ENCODE measurements at regions not wholly inside any gene's neighbourhood (a gene's known extent, or its start where the extent isn't known, plus 50 kb on each side); places are given as distances from the start of the nearest gene placed in this dataset.

DNA sequence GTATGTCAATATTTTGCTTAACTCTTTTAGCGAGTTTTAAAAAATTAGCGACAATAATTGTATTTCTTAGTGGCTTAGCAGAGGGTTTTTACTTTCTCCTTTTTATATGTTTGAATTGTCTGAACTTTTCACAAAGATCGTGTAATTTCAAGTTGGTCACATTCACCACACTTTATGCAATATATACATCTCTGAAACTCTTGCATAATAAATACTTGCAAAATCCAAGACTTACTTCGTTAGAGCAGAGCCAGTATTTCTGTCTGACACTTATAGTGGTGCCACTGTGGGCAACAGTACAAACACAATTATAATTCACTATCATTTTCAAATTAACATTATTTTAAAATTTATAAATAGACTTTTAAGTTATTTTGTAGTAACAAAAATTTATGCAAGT is 62.0 kb downstream of the SUCNR1 start:
- Histone ChIP-seq H3K4me1 (ENCODE audit: insufficient read depth, low read length) (peaks cover 12% of the 10 kb centered on the region), H3K9me3 (ENCODE audit: low read depth, low read length) (no peaks in the 10 kb centered on the region), H3K27me3 (ENCODE audit: insufficient read depth, low read length) (no peaks in the 10 kb centered on the region), H3K4me3 (ENCODE audit: low read length) (no peak overlapping the region)

DNA sequence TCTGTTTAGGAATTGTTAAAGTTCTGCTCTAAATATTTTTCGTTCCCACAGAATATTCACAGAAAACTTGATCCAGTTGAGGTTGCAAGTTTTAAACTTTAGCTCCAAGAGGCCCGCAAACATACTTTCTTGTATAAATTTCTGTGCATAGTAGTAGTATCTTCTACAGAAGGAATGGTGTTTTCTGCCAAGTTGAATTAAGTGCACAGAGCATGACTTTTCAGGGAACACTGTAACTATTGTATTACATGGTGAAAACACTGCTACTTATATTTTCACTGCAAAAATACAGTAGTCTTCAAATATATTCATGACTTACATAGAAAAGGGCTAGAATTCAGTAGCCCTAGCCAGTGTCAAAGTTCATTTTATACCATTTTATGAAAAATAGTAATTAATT is 67.0 kb downstream of the SUCNR1 start:
- Histone ChIP-seq H3K4me1 (ENCODE audit: insufficient read depth, low read length) (no peaks in the 10 kb centered on the region), H3K27me3 (ENCODE audit: insufficient read depth, low read length) (no peaks in the 10 kb centered on the region), H3K4me3 (ENCODE audit: low read length) (no peak overlapping the region), H3K9me3 (ENCODE audit: low read depth, low read length) (no peaks in the 10 kb centered on the region)

DNA sequence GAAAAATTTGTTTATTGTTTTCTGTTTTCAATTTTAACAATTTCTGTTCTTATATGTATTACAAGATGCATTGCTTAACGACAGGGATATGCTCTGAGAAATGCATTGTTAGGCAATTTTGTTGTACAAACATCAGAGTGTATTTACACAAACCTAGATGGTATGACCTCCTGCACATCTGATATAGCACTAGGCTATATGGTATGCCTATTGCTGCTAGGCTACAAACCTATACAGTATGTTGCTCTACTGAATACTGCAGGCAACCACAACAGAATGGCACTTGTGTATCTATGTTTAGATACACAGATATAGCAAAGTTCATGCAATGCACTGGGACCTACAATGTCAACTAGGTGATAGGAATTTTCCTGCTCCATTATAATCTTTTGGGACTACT is 70.1 kb downstream of the SUCNR1 start:
- H3K9me3 ChIP-seq (ENCODE audit: low read depth, low read length), result no peaks in the 10 kb centered on the region
- H3K4me1 ChIP-seq (ENCODE audit: insufficient read depth, low read length), result no peaks in the 10 kb centered on the region
- peaks cover 6% of the 10 kb centered on the region for H3K27me3 ChIP-seq (ENCODE audit: insufficient read depth, low read length)
- no peak overlapping the region for H3K4me3 ChIP-seq (ENCODE audit: low read length)

DNA sequence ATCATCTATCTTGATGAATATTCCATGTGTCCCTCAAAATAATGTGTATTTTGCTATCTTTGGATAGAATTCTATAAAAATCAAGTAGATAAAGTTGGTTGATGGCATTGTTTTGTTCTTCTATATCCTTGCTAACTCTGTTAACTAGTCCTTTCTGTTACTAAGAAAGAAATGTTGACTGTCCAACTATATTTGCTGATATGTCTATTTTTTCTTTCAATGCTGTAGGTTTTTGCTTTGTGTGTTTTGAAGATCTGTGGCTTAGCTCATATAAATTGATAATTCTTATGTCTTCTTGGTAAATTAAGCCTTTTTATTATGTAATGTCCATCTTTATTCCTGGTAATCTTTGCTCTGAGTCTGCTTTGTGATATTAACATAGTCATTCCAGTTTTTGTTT is 70.9 kb downstream of the SUCNR1 start:
- no peaks in the 10 kb centered on the region for H3K9me3 ChIP-seq (ENCODE audit: low read depth, low read length)
- H3K4me1 ChIP-seq (ENCODE audit: insufficient read depth, low read length), result no peaks in the 10 kb centered on the region
- H3K27me3 ChIP-seq (ENCODE audit: insufficient read depth, low read length), result peaks cover 8% of the 10 kb centered on the region
- no peak overlapping the region for H3K4me3 ChIP-seq (ENCODE audit: low read length)

DNA sequence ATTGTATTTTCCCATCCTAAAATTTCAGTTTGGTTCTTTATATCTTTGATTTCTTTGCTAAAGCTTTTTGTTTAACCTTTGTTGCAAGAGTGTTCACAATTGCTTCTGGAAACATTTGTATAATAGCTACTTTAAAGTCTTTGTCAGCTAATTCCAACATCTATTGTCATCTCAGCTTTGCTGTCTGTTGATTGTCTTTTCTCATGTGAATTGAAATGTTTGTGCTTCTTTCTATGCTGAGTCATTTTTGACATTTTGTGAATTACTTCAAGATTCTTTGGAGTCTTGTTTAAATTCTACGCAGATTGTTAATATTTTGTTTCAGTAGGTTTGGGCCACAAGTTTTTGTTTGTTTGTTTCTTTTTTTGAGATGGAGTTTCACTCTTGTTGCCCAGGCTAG is 73.2 kb downstream of the SUCNR1 start:
- Histone ChIP-seq H3K4me1 (ENCODE audit: insufficient read depth, low read length) (no peaks in the 10 kb centered on the region), H3K9me3 (ENCODE audit: low read depth, low read length) (no peaks in the 10 kb centered on the region), H3K27me3 (ENCODE audit: insufficient read depth, low read length) (peaks cover 14% of the 10 kb centered on the region), H3K4me3 (ENCODE audit: low read length) (no peak overlapping the region)

DNA sequence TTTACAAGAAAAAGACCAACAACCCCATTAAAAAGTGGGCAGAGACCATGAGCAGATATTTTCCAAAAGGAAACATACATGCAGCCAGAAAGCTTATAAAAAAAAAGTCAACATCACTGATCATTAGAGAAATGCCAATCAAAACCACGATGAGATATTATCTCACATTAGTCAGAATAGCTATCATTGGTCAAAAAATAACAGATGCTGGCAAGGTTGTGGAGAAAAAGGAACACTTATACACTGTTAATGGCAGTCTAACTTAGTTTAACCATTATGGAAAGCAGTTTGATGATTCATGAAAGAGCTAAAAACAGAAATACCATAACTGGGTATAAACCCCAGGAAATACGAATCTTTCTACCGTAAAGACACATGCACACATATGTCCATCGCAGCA is 76.3 kb downstream of the SUCNR1 start:
- H3K9me3 ChIP-seq (ENCODE audit: low read depth, low read length), result no peaks in the 10 kb centered on the region
- peaks cover 14% of the 10 kb centered on the region for H3K27me3 ChIP-seq (ENCODE audit: insufficient read depth, low read length)
- H3K4me1 ChIP-seq (ENCODE audit: insufficient read depth, low read length), result no peaks in the 10 kb centered on the region
- H3K4me3 ChIP-seq (ENCODE audit: low read length), result no peak overlapping the region

DNA sequence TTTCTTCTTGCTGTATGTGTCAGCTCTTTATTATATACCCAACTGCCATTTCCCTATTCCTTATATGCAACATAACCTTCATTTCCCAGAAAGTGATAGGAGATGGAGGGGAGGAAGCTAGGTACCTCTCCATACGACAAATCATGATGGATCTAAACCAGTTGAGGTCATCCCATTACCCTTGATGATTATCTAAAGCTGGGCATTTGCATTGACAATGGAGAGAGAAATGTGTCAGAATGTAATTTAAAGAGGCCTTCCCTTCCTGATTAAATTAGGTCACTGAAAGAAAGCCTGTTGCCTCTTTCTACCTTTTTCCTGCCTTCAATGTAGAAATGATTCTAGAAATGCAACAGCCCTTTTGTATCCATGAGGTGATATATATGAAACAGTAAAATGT is 81.9 kb downstream of the SUCNR1 start:
- H3K9me3 ChIP-seq (ENCODE audit: low read depth, low read length), result no peaks in the 10 kb centered on the region
- H3K4me1 ChIP-seq (ENCODE audit: insufficient read depth, low read length), result no peaks in the 10 kb centered on the region
- no peak overlapping the region for H3K4me3 ChIP-seq (ENCODE audit: low read length)
- no peaks in the 10 kb centered on the region for H3K27me3 ChIP-seq (ENCODE audit: insufficient read depth, low read length)

DNA sequence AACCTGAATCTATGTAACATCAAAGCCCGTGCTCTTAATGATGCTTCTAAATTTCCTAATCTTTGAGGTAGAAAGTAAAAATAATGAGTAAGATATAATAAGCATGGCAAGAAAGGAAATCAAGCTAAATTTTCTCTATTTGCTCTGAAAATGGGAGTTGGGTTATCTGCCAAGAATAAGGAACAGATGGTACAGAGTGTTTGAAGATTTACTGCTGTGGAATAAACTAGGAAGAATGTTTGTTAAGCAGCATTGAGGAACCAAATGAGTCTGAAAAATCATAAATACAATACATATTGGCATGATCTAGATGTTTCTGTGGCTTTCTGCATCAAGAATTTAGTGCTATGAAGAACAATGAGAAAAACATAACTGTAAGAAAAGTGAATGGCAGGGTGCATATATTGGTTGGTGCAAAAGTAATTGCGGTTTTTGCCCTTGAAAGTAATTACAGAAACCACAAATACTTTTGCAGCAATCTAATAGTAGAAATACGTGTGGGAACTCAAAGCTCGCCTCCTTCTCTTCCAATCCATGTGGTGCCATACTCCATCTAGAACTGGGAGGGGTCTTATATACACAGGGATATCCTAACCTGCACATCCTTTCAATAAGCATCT is 87.6 kb downstream of the SUCNR1 start:
- Histone ChIP-seq H3K9me3 (ENCODE audit: low read depth, low read length) (no peaks in the 10 kb centered on the region), H3K27me3 (ENCODE audit: insufficient read depth, low read length) (no peaks in the 10 kb centered on the region), H3K4me3 (ENCODE audit: low read length) (no peak overlapping the region), H3K4me1 (ENCODE audit: insufficient read depth, low read length) (no peaks in the 10 kb centered on the region)

DNA sequence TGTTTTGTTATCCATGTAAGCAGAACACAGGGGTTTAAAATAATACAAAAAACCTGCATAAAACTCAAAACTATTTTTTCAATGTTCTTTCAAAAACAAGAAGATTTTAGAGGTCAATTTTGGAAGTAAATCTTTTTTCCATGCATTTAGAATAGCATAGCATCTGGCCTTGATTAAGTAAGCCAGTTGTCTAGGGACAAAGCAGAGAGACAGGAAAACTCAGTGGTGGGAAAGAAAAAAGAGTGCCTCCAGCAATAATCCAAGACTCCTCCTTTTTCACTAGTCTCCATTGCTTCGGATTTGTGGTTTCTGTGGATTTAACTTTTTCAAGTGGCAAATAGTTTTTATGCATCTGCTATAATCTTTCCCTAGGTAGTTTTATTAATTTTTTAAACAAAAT is 88.9 kb downstream of the SUCNR1 start:
- Histone ChIP-seq H3K4me3 (ENCODE audit: low read length) (no peak overlapping the region), H3K9me3 (ENCODE audit: low read depth, low read length) (no peaks in the 10 kb centered on the region), H3K27me3 (ENCODE audit: insufficient read depth, low read length) (no peaks in the 10 kb centered on the region), H3K4me1 (ENCODE audit: insufficient read depth, low read length) (no peaks in the 10 kb centered on the region)

DNA sequence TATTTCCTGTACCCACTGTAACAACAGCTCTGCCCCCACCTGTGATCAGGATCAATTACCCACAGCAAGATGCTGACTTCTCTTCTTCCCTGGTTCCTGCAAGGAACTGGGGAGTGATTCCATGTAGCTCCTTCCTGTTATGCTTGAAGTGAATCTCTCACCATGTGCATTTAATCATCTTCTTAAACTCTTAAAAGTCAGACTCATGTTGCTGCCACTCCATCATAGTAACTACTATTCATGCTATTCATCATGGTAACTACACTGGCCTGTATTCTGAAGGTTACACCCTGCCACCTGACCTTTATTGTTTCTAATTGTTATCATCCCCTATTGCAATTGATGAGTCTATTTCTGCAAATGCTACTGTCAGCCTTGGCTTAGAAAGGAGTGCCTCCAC is 89.5 kb downstream of the SUCNR1 start:
- H3K27me3 ChIP-seq (ENCODE audit: insufficient read depth, low read length), result no peaks in the 10 kb centered on the region
- no peaks in the 10 kb centered on the region for H3K9me3 ChIP-seq (ENCODE audit: low read depth, low read length)
- no peak overlapping the region for H3K4me3 ChIP-seq (ENCODE audit: low read length)
- H3K4me1 ChIP-seq (ENCODE audit: insufficient read depth, low read length), result no peaks in the 10 kb centered on the region

DNA sequence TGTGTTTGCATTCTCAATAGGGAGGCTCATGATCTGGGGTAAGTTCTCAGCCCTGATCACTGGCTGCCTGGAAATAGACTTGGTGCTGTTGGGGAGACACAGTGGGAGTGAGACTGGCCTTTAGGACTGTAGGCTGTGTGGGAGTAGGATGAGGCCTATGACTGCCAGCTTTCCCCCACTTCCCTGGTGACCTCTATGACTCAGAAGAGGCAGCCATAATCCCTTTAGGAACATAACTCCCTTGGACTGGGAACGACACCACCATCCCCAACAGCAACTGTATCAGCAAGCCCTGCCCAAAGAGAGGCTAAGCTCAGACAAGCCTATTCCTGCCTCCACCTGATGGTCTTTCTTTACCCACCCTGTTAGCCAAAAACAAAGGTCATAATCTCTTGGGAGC is 91.3 kb downstream of the SUCNR1 start:
- H3K9me3 ChIP-seq (ENCODE audit: low read depth, low read length), result no peaks in the 10 kb centered on the region
- no peaks in the 10 kb centered on the region for H3K4me1 ChIP-seq (ENCODE audit: insufficient read depth, low read length)
- H3K27me3 ChIP-seq (ENCODE audit: insufficient read depth, low read length), result no peaks in the 10 kb centered on the region

DNA sequence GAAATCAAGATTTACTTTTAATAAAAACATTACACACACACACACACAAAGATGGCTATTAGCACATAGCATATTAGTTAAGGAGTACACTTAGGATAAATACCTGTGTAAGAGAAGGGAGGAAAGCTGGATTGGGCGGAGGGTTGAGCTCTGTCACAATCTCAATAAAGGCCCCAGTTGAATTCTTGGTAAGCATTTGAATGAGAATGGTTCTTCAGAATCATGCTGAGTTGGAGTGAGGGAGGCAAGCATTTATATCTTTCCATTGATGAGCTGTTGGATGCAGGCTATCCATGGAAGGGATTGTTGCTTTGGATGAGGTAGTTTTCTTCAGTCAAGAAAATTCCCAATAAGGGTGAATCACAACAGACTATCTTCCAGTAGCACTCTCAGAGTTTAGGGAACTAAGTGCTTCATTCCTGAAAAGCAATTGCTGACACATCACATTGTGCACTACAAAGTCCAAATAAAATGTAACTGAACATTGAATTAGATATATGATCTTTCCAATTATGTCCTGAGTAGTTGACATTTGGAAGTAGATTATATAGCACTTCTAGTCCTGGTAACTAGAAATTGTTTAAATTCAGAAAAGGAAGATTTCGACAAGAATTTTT is 95.7 kb downstream of the SUCNR1 start:
- Histone ChIP-seq H3K9me3 (ENCODE audit: low read depth, low read length) (no peaks in the 10 kb centered on the region), H3K4me1 (ENCODE audit: insufficient read depth, low read length) (no peaks in the 10 kb centered on the region), H3K4me3 (ENCODE audit: low read length) (no peak overlapping the region), H3K27me3 (ENCODE audit: insufficient read depth, low read length) (no peaks in the 10 kb centered on the region)

More for the DNA sequence above, 91.3 kb downstream of the SUCNR1 start:
- H3K4me3 ChIP-seq (ENCODE audit: low read length), result no peak overlapping the region

DNA sequence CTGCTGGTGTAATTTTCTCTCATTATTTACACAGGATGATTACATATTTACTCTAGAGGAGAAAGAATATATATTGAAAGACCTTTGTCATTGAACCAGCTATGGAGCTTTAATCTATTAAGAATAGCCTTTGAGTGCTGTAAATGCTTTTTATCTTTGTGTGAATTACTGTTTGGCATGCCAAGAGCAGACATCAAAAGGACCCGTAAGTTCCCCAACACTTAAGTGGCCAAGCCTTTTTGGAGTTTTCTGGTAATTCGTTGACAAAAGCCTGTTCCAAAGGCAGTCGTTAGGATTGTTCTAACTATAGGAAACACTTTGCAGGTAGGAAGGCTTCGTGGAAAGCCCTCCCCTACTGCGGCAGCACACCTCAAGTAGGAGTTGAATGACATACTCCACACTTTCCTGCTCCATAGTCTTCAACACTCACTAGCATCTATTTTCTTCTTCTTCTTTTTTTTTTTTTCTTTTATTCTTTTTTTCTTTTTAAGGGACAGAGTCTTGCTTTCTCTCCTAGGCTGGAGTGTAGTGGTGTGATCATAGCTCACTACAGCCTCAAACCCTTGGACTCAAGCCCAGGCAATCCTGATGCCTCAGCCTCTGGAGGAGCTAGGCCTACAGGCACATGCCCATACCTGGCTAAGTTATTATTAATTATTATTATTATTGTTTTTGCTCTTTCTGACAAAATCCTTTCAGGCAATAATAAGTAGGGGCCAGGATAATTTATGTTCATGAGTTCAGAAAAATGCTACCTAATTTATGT is 98.6 kb downstream of the SUCNR1 start:
- H3K9me3 ChIP-seq (ENCODE audit: low read depth, low read length), result no peaks in the 10 kb centered on the region
- H3K4me1 ChIP-seq (ENCODE audit: insufficient read depth, low read length), result no peaks in the 10 kb centered on the region
- H3K27me3 ChIP-seq (ENCODE audit: insufficient read depth, low read length), result no peaks in the 10 kb centered on the region
- H3K4me3 ChIP-seq (ENCODE audit: low read length), result no peak overlapping the region

DNA sequence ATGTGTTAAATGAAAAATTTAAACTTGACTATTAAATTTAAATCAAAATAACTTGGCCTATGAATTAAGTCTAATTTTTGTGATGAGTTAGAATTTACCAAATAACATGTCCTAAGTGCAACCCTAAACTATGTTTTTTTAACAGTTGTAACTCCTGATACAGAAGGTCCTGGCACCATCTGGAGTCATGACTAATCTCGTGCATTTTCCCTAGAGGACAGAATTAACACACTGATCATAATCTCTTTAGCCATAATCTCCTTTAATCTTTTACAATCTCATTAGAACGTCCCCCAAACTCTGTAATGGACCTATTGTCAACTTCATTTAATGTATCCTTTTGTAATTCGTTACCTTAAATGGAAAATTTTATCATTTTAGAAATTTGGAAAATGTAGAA is 100.6 kb downstream of the SUCNR1 start:
- no peaks in the 10 kb centered on the region for H3K9me3 ChIP-seq (ENCODE audit: low read depth, low read length)
- H3K4me3 ChIP-seq (ENCODE audit: low read length), result no peak overlapping the region
- peaks cover 3% of the 10 kb centered on the region for H3K27me3 ChIP-seq (ENCODE audit: insufficient read depth, low read length)
- no peaks in the 10 kb centered on the region for H3K4me1 ChIP-seq (ENCODE audit: insufficient read depth, low read length)

DNA sequence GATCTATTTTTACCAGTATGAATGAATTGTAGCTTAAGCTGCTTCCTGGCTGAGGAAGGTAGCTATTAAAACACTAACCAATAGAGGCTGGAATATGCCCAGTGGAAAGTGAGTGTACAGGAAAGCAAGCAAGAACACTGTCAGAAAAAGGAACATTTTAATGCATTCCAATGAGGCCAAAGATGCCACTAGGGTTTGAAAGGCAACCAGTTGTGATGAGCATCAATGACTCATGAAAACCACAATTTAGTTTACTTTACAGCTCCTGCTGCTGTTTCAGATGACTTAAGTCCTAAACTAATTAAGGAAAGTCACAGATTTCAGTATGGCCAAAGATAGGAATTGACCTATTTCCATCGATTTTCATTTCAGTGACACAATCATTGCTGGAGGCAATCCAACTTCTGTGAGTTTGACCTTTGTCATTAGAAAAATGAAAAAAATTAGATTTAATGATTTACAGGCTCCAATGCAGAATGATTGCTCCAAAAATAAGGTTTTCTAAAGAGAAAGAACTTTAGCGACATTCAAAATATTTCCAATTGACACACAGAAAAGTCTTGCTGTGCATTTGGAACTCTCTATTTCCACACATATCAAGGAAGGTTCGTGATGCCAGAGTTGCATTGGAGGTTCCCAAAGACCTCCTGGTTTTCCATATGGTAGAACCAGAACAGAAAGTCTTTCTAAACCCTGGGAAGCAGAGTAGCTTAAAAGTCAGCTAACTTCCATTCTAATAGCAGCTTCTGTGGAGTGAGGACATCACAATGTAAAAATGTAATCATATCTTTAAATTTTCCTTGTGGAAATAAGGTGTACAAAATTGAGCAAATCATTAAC is 103.0 kb downstream of the SUCNR1 start:
- no peaks in the 10 kb centered on the region for H3K9me3 ChIP-seq (ENCODE audit: low read depth, low read length)
- peaks cover 3% of the 10 kb centered on the region for H3K27me3 ChIP-seq (ENCODE audit: insufficient read depth, low read length)
- no peaks in the 10 kb centered on the region for H3K4me1 ChIP-seq (ENCODE audit: insufficient read depth, low read length)

More for the DNA sequence above, 103.0 kb downstream of the SUCNR1 start:
- no peak overlapping the region for H3K4me3 ChIP-seq (ENCODE audit: low read length)

All from mononuclear cell (primary cell).